Neural cell (in vitro differentiated cells): ENCODE measurements at regions not wholly inside any gene's neighbourhood (a gene's known extent, or its start where the extent isn't known, plus 50 kb on each side); places are given as distances from the start of the nearest gene placed in this dataset.

Source experiments
- H2AFZ ChIP-seq: fragments of 200-600, 300-800 bp; sonication (generic), shearing (Covaris generic); 2 replicates; pipeline ENCODE4 v1.6.0; 2014; ENCODE audit warnings: low read depth, mild to moderate bottlenecking, antibody characterized with exemption, low read length, moderate library complexity
- H3F3A ChIP-seq: fragments of 200-600 bp; shearing (Covaris generic); 2 replicates; pipeline ENCODE4 v1.6.1; 2016; ENCODE audit warnings: mild to moderate bottlenecking, moderate library complexity, mixed read lengths, antibody characterized with exemption, low read length; ENCODE audit not compliant: insufficient read depth, poor library complexity, severe bottlenecking
- H3K27ac ChIP-seq: fragments of 200-600, 300-800 bp; sonication (generic), shearing (Covaris generic); 2 replicates; pipeline ENCODE4 v1.5.1; 2014; ENCODE audit warnings: mild to moderate bottlenecking, low read length, moderate library complexity
- H3K27me3 ChIP-seq: fragments of 300-800, 200-600 bp; sonication (generic), shearing (Covaris generic); 2 replicates; pipeline ENCODE4 v1.6.0; 2014; ENCODE audit warnings: mild to moderate bottlenecking, low read depth, low read length, moderate library complexity; ENCODE audit not compliant: insufficient read depth
- H3K36me3 ChIP-seq: fragments of 300-800, 200-600 bp; sonication (generic), shearing (Covaris generic); 2 replicates; pipeline ENCODE4 v1.5.1; 2014; ENCODE audit warnings: mild to moderate bottlenecking, antibody characterized with exemption, low read length, moderate library complexity; ENCODE audit not compliant: insufficient read depth
- H3K4me2 ChIP-seq: fragments of 300-800, 200-600 bp; sonication (generic), shearing (Covaris generic); 2 replicates; pipeline ENCODE4 v1.6.0; 2014; ENCODE audit warnings: mild to moderate bottlenecking, low read length
- H3K4me3 ChIP-seq: fragments of 300-800, 200-600 bp; sonication (generic), shearing (Covaris generic); 2 replicates; pipeline ENCODE4 v1.5.1; 2014; ENCODE audit warnings: mild to moderate bottlenecking, low read length, moderate library complexity
- H3K79me2 ChIP-seq: fragments of 200-600 bp; shearing (Covaris generic); replicated peaks from 2 replicates; pipeline ENCODE4 v1.6.0; 2014; ENCODE audit warnings: mild to moderate bottlenecking, low read length, moderate library complexity; ENCODE audit not compliant: insufficient read depth
- H3K9ac ChIP-seq: fragments of 300-800, 200-600 bp; sonication (generic), shearing (Covaris generic); 2 replicates; pipeline ENCODE4 v1.6.1; 2016; ENCODE audit warnings: mild to moderate bottlenecking, low read length, mixed read lengths
- H3K9me2 ChIP-seq: fragments of 200-600 bp; shearing (Covaris generic); 2 replicates; pipeline ENCODE4 v1.6.1; 2016; ENCODE audit warnings: mild to moderate bottlenecking, low read length, mixed read lengths; ENCODE audit not compliant: insufficient read depth
- H3K9me3 ChIP-seq: fragments of 200-600, 300-800 bp; sonication (generic), shearing (Covaris generic); 2 replicates; pipeline ENCODE4 v1.6.1; 2016; ENCODE audit warnings: mild to moderate bottlenecking, mixed run types, low read length, moderate library complexity, mixed read lengths
- H4K20me1 ChIP-seq: fragments of 200-600 bp; shearing (Covaris generic); 2 replicates; pipeline ENCODE4 v1.6.1; 2016; ENCODE audit warnings: mild to moderate bottlenecking, mixed run types; ENCODE audit not compliant: insufficient read depth
- EP300 ChIP-seq: fragments of 450-650 bp; conservative IDR thresholded peaks from 2 replicates; pipeline ENCODE4 v1.6.1; 2014; ENCODE audit warnings: antibody characterized with exemption, mild to moderate bottlenecking, moderate library complexity; ENCODE audit not compliant: poor library complexity, severe bottlenecking
- EZH2 ChIP-seq: fragments of 200-600, 300-800 bp; shearing (Covaris generic), sonication (generic); IDR thresholded peaks from 2 replicates; pipeline ENCODE4 v1.6.1; 2014; ENCODE audit warnings: antibody characterized with exemption, low read length, borderline replicate concordance, mild to moderate bottlenecking; ENCODE audit not compliant: insufficient read depth, poor library complexity, severe bottlenecking
- MXI1 ChIP-seq: fragments of 450-650 bp; conservative IDR thresholded peaks from 2 replicates; pipeline ENCODE4 v1.6.1; 2014; ENCODE audit warnings: antibody characterized with exemption, mild to moderate bottlenecking; ENCODE audit not compliant: poor library complexity, severe bottlenecking
- POLR2AphosphoS5 ChIP-seq: IDR thresholded peaks from 2 replicates; pipeline ENCODE4 v1.6.1; 2012
- RAD21 ChIP-seq: fragments of 450-650 bp; conservative IDR thresholded peaks from 2 replicates; pipeline ENCODE4 v1.6.1; 2014; ENCODE audit warnings: antibody characterized with exemption, mild to moderate bottlenecking, moderate library complexity
- SMC3 ChIP-seq: fragments of 450-650 bp; conservative IDR thresholded peaks from 2 replicates; pipeline ENCODE4 v1.6.1; 2014; ENCODE audit warnings: antibody characterized with exemption, mild to moderate bottlenecking, moderate library complexity; ENCODE audit not compliant: poor library complexity
- TAF1 ChIP-seq: IDR thresholded peaks from 2 replicates; pipeline ENCODE4 v1.6.1; 2012; ENCODE audit warnings: low read depth
- TF ChIP-seq, protein P1 (sequence below): IDR thresholded peaks from 2 replicates; pipeline ENCODE4 v1.6.1; 2012; ENCODE audit warnings: borderline replicate concordance
- TF ChIP-seq, protein P2 (sequence below): fragments of 450-650 bp; IDR thresholded peaks from 2 replicates; pipeline ENCODE4 v1.5.1; 2014; ENCODE audit warnings: antibody characterized with exemption, mild to moderate bottlenecking, moderate library complexity; ENCODE audit not compliant: poor library complexity, severe bottlenecking

DNA sequence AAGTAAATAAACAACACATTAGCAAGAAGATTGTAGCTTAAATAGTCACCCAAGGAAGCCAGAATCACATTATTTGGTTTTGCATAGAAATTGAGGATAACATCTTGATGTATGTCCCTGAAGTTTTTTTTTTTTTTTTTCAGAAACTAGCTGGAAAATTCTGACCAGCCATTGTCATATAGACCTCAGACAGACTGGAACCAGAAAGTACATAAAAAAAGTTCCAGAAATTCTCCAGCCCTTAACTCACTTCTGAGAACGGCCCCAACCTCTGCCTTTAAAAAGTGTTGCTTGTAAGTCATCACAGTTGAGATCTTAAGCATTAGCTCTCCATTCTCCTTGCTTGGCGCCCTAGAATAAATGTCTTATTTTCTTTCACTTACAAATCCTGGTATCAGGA lies 350.5 kb downstream of the CCDC85A start:
- Histone ChIP-seq H3K4me2 (no peak overlapping the region), H2AFZ (no peak overlapping the region)

DNA sequence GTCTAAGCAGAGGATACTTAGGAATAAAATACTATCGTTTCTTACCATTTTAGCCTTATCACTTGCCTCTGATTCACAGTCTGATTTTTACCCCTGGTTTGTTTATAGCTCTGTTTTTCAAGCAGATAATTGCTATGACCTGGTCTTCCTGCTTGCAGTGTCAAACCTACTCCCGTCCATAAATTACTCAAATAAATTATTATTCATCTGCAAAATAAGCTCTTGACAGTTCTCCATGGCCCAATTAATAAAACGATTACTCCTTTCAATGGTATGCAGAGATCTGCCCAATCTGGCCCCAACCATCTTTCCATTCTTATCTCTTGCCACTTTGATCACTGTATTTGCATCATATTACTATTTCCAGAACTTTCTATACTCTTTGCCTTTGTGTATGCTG lies 354.0 kb downstream of the CCDC85A start:
- Histone ChIP-seq H3K9ac (no peak overlapping the region), H3K9me2 (no peaks in the 10 kb centered on the region), H2AFZ (no peak overlapping the region), H3K27ac (no peak overlapping the region), H3K4me2 (no peak overlapping the region), H3K36me3 (no peaks in the 10 kb centered on the region), H3K27me3 (no peaks in the 10 kb centered on the region), H3F3A (no peaks in the 10 kb centered on the region), H3K79me2 (no peaks in the 10 kb centered on the region), H3K9me3 (no peaks in the 10 kb centered on the region), H4K20me1 (no peaks in the 10 kb centered on the region), H3K4me3 (no peak overlapping the region)
- TF ChIP-seq RAD21 = no peak
- TF ChIP-seq, protein P1, sequence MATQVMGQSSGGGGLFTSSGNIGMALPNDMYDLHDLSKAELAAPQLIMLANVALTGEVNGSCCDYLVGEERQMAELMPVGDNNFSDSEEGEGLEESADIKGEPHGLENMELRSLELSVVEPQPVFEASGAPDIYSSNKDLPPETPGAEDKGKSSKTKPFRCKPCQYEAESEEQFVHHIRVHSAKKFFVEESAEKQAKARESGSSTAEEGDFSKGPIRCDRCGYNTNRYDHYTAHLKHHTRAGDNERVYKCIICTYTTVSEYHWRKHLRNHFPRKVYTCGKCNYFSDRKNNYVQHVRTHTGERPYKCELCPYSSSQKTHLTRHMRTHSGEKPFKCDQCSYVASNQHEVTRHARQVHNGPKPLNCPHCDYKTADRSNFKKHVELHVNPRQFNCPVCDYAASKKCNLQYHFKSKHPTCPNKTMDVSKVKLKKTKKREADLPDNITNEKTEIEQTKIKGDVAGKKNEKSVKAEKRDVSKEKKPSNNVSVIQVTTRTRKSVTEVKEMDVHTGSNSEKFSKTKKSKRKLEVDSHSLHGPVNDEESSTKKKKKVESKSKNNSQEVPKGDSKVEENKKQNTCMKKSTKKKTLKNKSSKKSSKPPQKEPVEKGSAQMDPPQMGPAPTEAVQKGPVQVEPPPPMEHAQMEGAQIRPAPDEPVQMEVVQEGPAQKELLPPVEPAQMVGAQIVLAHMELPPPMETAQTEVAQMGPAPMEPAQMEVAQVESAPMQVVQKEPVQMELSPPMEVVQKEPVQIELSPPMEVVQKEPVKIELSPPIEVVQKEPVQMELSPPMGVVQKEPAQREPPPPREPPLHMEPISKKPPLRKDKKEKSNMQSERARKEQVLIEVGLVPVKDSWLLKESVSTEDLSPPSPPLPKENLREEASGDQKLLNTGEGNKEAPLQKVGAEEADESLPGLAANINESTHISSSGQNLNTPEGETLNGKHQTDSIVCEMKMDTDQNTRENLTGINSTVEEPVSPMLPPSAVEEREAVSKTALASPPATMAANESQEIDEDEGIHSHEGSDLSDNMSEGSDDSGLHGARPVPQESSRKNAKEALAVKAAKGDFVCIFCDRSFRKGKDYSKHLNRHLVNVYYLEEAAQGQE = no peak
- TF ChIP-seq TAF1 = no peak
- no peak for TF ChIP-seq MXI1
- no peak for TF ChIP-seq SMC3
- no peak for TF ChIP-seq EP300
- no peak for TF ChIP-seq POLR2AphosphoS5
- TF ChIP-seq, protein P2, sequence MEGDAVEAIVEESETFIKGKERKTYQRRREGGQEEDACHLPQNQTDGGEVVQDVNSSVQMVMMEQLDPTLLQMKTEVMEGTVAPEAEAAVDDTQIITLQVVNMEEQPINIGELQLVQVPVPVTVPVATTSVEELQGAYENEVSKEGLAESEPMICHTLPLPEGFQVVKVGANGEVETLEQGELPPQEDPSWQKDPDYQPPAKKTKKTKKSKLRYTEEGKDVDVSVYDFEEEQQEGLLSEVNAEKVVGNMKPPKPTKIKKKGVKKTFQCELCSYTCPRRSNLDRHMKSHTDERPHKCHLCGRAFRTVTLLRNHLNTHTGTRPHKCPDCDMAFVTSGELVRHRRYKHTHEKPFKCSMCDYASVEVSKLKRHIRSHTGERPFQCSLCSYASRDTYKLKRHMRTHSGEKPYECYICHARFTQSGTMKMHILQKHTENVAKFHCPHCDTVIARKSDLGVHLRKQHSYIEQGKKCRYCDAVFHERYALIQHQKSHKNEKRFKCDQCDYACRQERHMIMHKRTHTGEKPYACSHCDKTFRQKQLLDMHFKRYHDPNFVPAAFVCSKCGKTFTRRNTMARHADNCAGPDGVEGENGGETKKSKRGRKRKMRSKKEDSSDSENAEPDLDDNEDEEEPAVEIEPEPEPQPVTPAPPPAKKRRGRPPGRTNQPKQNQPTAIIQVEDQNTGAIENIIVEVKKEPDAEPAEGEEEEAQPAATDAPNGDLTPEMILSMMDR = no peak
- TF ChIP-seq EZH2 = no peak

More for the DNA sequence above, 350.5 kb downstream of the CCDC85A start:
- no peaks in the 10 kb centered on the region for H3K9me2 ChIP-seq
- H3K27me3 ChIP-seq = no peaks in the 10 kb centered on the region
- no peaks in the 10 kb centered on the region for H3F3A ChIP-seq
- H3K9me3 ChIP-seq = no peaks in the 10 kb centered on the region
- TF ChIP-seq, protein P1 = no peak
- no peak for TF ChIP-seq SMC3
- TF ChIP-seq TAF1 = no peak
- TF ChIP-seq, protein P2 = no peak
- TF ChIP-seq MXI1 = no peak
- no peak for TF ChIP-seq EP300
- no peak for TF ChIP-seq EZH2
- no peak for TF ChIP-seq POLR2AphosphoS5
- TF ChIP-seq RAD21 = no peak
- H3K9ac ChIP-seq = no peak overlapping the region
- H3K79me2 ChIP-seq = no peaks in the 10 kb centered on the region
- H4K20me1 ChIP-seq = no peaks in the 10 kb centered on the region
- no peaks in the 10 kb centered on the region for H3K36me3 ChIP-seq
- no peak overlapping the region for H3K4me3 ChIP-seq
- no peak overlapping the region for H3K27ac ChIP-seq
